ENCODE measurements at regions not wholly inside any gene's neighbourhood (a gene's known extent, or its start where the extent isn't known, plus 50 kb on each side); places are given as distances from the start of the nearest gene placed in this dataset.

DNA sequence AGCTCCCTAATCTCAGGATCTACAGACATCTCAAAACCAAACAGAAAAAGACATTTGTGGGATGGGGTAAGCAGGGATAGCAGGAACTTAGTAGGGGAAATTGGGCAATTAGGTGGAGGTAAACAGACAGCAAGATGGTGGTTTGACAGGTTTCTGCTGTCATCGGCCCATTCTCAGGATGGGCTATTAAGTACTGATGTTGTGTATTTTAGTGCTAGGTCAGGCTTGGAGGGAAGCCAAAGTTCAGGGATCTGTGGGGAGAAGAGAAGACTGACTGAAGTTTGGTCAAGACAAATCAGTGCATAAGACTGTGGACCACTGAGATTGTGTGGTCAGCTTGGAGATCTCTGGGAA, 96.8 kb upstream of the THUMPD2 start:
- TF ChIP-seq CTCF (IDR thresholded peaks at IDR 0.05; ENCODE audit: insufficient read depth, low read depth, low read length, missing control alignments): no peak
- no peak for DNase-seq (ENCODE audit: low read depth)
- no peak overlapping the region for H3K4me3 ChIP-seq (ENCODE audit: low read length)

DNA sequence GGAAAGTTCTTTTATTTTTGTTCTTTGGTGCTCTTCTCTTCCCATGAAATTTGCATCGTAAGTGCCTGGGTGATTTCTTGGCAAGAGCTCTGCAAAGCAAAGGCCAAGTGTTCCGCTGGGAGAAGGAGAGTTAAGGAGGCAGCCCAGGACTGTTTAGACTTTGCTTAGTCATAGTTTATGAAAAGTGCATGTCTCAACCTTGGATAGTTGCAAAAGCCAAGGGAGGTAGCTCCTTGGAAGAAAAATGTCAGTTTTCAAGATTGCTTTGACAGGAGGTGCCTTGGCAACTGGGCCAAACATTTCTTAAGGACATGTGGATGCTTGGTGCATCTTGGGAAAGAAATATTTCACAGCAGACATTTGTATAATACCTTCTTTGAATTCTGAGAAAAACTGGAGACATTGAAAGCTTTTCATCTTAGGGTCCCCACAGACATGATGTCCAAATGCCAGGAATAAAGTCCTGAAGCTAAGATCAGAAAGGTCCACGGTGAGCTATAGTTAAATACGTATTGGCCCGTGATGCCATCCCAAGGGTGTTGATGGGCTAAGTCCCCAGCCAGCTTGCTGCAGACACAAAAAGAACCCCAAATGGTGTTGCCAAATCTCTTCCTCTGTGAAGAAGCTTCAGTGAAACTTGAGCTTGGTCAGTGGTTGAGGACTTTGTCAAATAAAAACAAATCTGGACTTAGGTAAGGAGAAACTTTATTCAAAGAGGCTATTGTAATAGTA, 96.3 kb upstream of the THUMPD2 start:
- no peak overlapping the region for H3K4me3 ChIP-seq (ENCODE audit: low read length)
- DNase-seq (ENCODE audit: low read depth): peak; percentile 88
- TF ChIP-seq CTCF (IDR thresholded peaks at IDR 0.05; ENCODE audit: insufficient read depth, low read depth, low read length, missing control alignments): no peak

GRCh38 chr2:39874236-39874635, 95.2 kb upstream of the THUMPD2 start:
- H3K4me3 ChIP-seq (ENCODE audit: low read length): no peak overlapping the region
- TF ChIP-seq CTCF (IDR thresholded peaks at IDR 0.05; ENCODE audit: insufficient read depth, low read depth, low read length, missing control alignments): no peak
- DNase-seq (ENCODE audit: low read depth): peak; percentile 37

DNA sequence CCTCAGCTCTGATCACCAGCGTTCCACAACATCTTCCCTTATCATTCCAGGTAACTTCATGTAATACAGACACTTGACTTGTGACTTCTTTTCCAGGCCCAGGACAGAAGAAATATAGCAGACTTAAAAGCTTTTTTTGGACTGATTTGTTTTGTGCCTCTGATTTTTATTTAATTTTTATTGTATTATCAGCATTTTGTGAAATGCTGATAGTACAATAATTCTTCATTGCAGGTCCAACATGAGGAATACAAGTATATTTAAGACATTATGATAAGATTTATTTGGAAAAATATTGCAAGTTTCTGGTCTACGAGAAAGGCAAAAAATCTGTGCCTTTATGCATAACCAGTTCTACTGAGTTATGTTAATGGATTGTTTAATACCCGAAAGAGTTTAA, 94.5 kb upstream of the THUMPD2 start:
- no peak for DNase-seq (ENCODE audit: low read depth)
- no peak overlapping the region for H3K4me3 ChIP-seq (ENCODE audit: low read length)
- no peak for TF ChIP-seq CTCF (IDR thresholded peaks at IDR 0.05; ENCODE audit: insufficient read depth, low read depth, low read length, missing control alignments)

DNA sequence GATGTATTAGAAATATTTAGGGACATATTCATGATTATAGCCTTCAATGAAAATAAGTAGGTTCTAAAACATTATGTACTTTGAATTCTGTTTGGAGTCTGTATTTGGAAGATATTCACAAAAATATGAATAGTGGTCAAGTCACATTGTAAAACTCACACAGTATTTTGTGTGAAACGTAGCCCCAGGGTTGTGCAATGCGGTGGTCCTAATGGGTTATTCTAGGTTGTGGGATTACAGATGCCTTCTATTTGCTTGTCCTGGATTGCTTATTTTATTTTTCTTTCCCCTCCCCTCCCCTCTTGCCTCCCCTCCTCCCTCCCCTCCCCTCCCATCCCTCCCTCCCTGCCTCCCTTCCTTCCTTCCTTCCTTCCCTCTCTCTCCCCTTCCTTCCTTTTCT, 93.7 kb upstream of the THUMPD2 start:
- no peak for TF ChIP-seq CTCF (IDR thresholded peaks at IDR 0.05; ENCODE audit: insufficient read depth, low read depth, low read length, missing control alignments)
- H3K4me3 ChIP-seq (ENCODE audit: low read length): no peak overlapping the region
- DNase-seq (ENCODE audit: low read depth): no peak

GRCh38 chr2:39871291-39871761, 92.3 kb upstream of the THUMPD2 start:
- TF ChIP-seq CTCF (IDR thresholded peaks at IDR 0.05; ENCODE audit: insufficient read depth, low read depth, low read length, missing control alignments): no peak
- no peak overlapping the region for H3K4me3 ChIP-seq (ENCODE audit: low read length)
- DNase-seq (ENCODE audit: low read depth): peak; percentile 91

DNA sequence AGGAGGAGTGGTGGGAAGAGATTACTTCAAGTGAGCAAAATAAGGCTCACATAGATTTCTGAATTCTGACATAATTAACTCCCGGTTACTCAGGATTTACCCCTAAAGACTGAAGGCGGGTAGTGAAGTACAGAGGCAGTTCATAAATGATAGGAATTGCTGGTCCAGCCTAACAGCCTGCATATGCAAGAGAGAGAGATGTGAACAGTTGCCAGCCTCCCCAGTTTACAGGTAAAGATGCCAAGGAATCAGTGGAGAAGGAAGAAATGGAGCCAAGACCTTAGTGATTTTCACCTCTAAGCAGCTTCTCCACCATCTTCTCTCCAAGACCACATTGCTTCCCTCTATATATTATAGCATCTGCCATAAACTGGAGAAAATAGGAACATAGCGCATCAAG, 91.8 kb upstream of the THUMPD2 start:
- TF ChIP-seq CTCF (IDR thresholded peaks at IDR 0.05; ENCODE audit: insufficient read depth, low read depth, low read length, missing control alignments): no peak

More for the DNA sequence above, 91.8 kb upstream of the THUMPD2 start:
- no peak for DNase-seq (ENCODE audit: low read depth)
- H3K4me3 ChIP-seq (ENCODE audit: low read length): no peak overlapping the region
